ENCODE measurements at regions not wholly inside any gene's neighbourhood (a gene's known extent, or its start where the extent isn't known, plus 50 kb on each side); places are given as distances from the start of the nearest gene placed in this dataset.
A peak's percentile ranks its signal among the peaks of the same experiment; 100 is the strongest.

DNA sequence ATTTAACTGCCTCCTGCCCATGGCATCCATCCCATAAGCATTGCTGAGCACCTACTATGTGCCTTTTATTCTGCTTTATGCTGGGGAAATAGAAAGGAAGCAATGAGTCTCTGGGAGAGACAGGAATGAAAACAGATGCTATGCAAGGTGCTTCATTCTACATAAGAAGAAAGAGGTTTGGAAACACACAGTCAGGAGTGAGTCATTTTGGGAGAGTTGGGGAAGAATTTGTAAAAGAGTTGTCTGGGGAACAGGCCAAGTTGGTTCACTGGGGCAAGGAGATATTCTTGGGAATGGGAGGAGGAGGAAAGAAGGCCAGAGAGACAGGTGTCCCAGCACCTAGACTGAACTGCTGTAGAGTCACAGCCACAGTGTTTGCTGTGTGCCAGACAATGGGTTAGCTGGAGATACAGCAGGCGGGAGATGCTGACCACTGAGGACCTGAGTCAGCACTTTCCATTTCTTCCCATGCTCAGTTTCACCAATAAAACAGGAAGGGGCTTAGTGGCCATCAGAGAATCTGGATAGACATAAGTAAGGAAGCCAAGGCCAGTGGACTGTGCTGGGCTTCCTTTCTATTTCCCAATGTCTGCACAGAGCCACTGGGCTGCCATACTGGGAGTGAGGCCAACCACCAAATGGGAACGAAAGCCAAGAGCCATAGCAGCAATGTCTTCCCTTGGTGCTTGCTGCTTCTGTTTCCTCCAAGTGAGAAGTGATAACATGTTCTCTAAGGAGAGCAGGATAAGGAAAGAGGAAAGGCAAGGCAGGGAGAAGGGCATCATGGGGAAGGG is 187.7 kb upstream of the USP24 start:
- DNase-seq (ENCODE audit: low read depth): no peak
- no peak for TF ChIP-seq CTCF (IDR thresholded peaks at IDR 0.05; ENCODE audit: insufficient read depth, low read depth, low read length)
- no peak overlapping the region for H3K4me3 ChIP-seq (ENCODE audit: low read depth, low read length)

DNA sequence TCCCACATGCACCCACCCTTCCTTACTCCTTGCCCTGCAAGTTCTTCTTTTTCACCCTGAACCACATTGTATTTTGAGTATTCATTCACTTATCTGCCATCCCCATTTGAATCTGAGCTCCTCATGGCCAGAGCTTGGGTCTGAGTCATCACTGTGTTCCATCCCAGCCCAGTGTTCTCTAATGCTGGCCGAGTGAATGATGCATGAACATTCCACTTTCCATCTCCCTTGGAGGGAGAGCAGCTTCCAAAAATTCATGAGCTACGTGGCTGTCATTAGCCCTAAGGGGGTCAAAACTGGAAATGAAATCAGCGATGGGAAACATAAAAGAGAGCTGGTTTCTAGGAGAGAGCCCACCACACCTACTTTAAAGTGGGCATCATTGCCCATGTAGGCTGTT is 187.0 kb upstream of the USP24 start:
- no peak for TF ChIP-seq CTCF (IDR thresholded peaks at IDR 0.05; ENCODE audit: insufficient read depth, low read depth, low read length)
- H3K4me3 ChIP-seq (ENCODE audit: low read depth, low read length): no peak overlapping the region
- no peak for DNase-seq (ENCODE audit: low read depth)

DNA sequence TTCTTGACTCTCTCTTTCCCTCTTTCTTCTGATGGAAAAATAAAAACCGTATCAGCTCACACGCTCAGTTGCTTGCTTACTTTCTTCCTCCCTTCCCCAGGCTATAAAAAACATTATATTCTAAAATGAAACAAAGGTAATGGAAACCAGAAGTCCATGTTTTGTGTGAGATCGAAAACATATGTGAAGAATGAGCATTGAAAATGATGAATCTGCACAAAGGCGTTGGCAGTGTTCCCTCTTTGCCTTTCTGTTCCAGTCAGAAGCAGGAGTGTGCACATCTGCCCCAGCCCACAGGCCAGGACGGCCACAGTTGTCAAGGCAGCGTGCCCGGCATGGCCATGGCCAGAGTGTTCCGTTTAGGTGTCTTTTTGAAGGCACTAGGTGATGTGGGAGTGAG is 185.3 kb upstream of the USP24 start:
- TF ChIP-seq CTCF (IDR thresholded peaks at IDR 0.05; ENCODE audit: insufficient read depth, low read depth, low read length): no peak
- no peak overlapping the region for H3K4me3 ChIP-seq (ENCODE audit: low read depth, low read length)
- DNase-seq (ENCODE audit: low read depth): peak; percentile 39

- no peak overlapping the region for H3K4me3 ChIP-seq (ENCODE audit: low read depth, low read length)
- no peak for TF ChIP-seq CTCF (IDR thresholded peaks at IDR 0.05; ENCODE audit: insufficient read depth, low read depth, low read length)
- DNase-seq (ENCODE audit: low read depth): no peak
These were observed 184.2 kb upstream of the USP24 start for GRCh38 chr1:55399346-55399745.

GRCh38 chr1:55396381-55396891 is 181.3 kb upstream of the USP24 start:
- TF ChIP-seq CTCF (IDR thresholded peaks at IDR 0.05; ENCODE audit: insufficient read depth, low read depth, low read length): no peak
- peak; percentile 42 for DNase-seq (ENCODE audit: low read depth)
- no peak overlapping the region for H3K4me3 ChIP-seq (ENCODE audit: low read depth, low read length)

GRCh38 chr1:55388960-55389359 is 173.8 kb upstream of the USP24 start:
- no peak for TF ChIP-seq CTCF (IDR thresholded peaks at IDR 0.05; ENCODE audit: insufficient read depth, low read depth, low read length)
- DNase-seq (ENCODE audit: low read depth): no peak
- no peak overlapping the region for H3K4me3 ChIP-seq (ENCODE audit: low read depth, low read length)
